ENCODE measurements at regions not wholly inside any gene's neighbourhood (a gene's known extent, or its start where the extent isn't known, plus 50 kb on each side); places are given as distances from the start of the nearest gene placed in this dataset.

DNA sequence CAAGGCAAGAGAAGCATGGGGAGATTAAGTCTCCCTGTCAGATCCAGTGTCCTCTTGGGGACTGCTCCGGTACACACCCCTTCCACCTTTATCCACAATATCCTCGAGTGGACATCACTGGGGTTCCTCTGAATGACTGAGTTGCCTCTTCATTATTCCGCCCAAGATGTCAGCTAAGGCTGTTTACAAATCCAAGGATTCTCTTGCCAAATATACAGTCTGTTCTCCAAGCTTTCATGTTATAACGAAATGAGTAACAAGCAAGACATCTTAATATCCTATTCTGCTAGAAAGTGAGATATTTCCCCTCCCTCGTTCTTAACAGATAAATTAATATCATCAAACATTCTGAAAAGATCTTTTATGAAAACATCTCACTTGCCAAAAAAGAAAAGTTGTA, 314.1 kb upstream of the IRX5 start:
- Histone ChIP-seq H3K4me2 (no peak overlapping the region), H3K27me3 (no peaks in the 10 kb centered on the region), H3K4me1 (no peaks in the 10 kb centered on the region), H3K36me3 (no peaks in the 10 kb centered on the region), H3K27ac (no peak overlapping the region), H3K4me3 (no peak overlapping the region), H3K9me3 (replicated peaks in 1 of 11) (no peaks in the 10 kb centered on the region), H3K9ac (no peak overlapping the region), H4K20me1 (no peaks in the 10 kb centered on the region)
- no peak for TF ChIP-seq Cebpa-rat (IDR thresholded peaks at IDR 0.05)

DNA sequence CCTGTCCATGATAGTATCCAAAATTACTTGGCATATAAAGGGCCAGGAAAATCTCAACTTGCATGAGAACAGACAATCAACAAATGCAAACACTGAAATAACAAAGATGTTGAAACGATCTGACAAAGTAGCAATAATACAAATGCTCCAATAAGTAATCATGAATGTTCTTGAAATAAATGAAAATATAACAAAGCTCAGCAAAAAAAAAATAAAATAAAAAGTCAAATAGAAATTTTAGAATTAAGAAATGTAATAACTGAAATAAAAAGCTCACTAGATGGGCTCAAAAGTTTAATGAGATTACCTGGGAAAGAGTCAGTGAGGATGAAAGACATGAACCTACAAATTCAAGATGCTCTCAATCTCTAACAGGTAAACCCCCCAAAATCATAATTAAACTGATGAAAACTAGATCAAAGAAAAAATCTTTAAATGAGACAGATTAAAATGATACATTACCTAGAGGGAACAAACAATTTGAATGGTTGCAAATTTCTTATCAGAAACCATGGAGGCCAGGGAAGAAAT, 319.0 kb upstream of the IRX3 start:
- Histone ChIP-seq H3K36me3 (no peaks in the 10 kb centered on the region), H3K4me2 (no peak overlapping the region), H3K27ac (no peak overlapping the region), H3K4me1 (no peaks in the 10 kb centered on the region), H3K27me3 (no peaks in the 10 kb centered on the region), H4K20me1 (no peaks in the 10 kb centered on the region), H3K9me3 (replicated peaks in 1 of 11) (peaks cover 17 to 36% (median 23%) of the 10 kb centered on the region in 11 experiments; a peak in 20 of 22 replicates), H3K4me3 (no peak overlapping the region), H3K9ac (no peak overlapping the region)
- TF ChIP-seq Cebpa-rat (IDR thresholded peaks at IDR 0.05): no peak

DNA sequence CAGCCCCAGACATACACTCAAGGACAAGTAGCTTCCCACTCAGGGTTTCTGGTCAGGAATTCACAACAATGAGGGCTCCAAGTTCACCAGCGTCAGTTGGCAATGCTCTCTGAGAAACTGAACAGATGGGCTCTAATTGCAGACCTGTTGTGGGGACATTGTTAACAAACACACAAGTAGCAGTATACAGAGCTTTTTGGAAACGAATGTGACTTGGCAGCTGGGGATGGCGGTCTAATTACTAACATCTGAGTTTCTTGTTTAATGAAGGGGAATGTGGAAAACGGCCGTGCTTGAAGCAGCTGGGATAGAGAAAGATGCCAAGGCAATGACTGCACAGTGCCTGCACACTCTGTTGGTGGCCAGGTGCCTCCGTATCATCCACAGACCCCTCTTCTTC, 316.1 kb upstream of the IRX3 start:
- Histone ChIP-seq H3K4me1 (no peaks in the 10 kb centered on the region), H3K4me3 (no peak overlapping the region), H3K27ac (no peak overlapping the region), H3K9ac (no peak overlapping the region), H3K4me2 (no peak overlapping the region), H3K36me3 (no peaks in the 10 kb centered on the region), H3K27me3 (no peaks in the 10 kb centered on the region), H4K20me1 (no peaks in the 10 kb centered on the region), H3K9me3 (replicated peaks in 1 of 11) (peaks cover 31 to 55% (median 37%) of the 10 kb centered on the region in 11 experiments)
- TF ChIP-seq Cebpa-rat (IDR thresholded peaks at IDR 0.05): no peak

DNA sequence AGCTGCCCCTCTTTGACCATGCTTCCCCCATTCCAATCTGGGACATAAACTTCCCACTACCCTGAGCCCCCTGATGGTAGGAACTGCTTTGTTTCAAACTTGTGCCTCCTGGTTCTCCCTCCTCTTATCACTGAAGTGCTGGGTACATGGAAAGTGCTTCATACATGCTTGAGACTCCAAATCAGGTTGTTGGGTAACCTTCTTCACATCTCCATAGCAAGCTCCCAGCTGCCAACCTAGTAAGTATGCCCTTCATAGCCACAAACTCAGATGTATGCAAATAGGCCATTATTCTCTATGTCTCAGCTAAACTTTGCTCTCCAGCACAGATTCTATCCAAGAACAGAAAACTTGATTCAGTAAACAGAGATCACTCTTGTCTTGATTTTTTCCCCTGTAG, 310.6 kb upstream of the IRX3 start:
- H3K4me1 ChIP-seq: peaks cover 0 to 11% (median 4%) of the 10 kb centered on the region in 10 experiments; a peak in 7 of 20 replicates
- peaks cover 16 to 34% (median 24%) of the 10 kb centered on the region in 11 experiments for H3K9me3 ChIP-seq (replicated peaks in 1 of 11)
- H3K36me3 ChIP-seq: no peaks in the 10 kb centered on the region
- H3K9ac ChIP-seq: no peak overlapping the region
- no peak overlapping the region for H3K27ac ChIP-seq
- no peak for TF ChIP-seq Cebpa-rat (IDR thresholded peaks at IDR 0.05)
- H3K4me3 ChIP-seq: no peak overlapping the region
- H3K4me2 ChIP-seq: peak overlapping the region in 2 of 11 experiments; percentile 1 to 11; a peak in 1 of 22 replicates
- H3K27me3 ChIP-seq: no peaks in the 10 kb centered on the region
- no peaks in the 10 kb centered on the region for H4K20me1 ChIP-seq

DNA sequence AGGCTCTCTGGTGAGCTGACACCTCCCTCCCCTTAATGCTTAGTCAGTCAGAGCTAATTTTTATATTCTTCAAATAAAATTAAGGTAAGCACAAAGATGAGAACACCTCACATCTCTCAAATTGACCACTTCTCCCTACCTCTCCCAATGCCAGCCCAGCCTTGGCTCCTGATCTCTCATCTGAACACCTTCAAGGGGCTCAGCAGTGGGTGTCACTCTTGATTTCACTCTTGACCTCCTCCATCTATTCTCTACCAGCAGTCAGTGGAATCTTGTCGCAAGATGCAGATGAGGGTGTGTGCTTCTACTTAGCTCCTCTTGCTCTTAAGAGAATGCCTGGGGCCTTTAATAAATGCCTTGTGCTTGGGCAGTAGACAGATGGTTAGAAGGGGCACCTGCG, 309.0 kb upstream of the IRX3 start:
- H3K36me3 ChIP-seq: no peaks in the 10 kb centered on the region
- H4K20me1 ChIP-seq: no peaks in the 10 kb centered on the region
- peaks cover 0 to 11% (median 4%) of the 10 kb centered on the region in 10 experiments; a peak in 7 of 20 replicates for H3K4me1 ChIP-seq
- H3K4me2 ChIP-seq: peak overlapping the region in 5 of 11 experiments; percentile 0 to 45 (median 23); a peak in 5 of 22 replicates
- TF ChIP-seq Cebpa-rat (IDR thresholded peaks at IDR 0.05): no peak
- H3K27me3 ChIP-seq: no peaks in the 10 kb centered on the region
- no peak overlapping the region for H3K27ac ChIP-seq
- H3K9ac ChIP-seq: no peak overlapping the region
- H3K4me3 ChIP-seq: no peak overlapping the region
- peaks cover 8 to 23% (median 16%) of the 10 kb centered on the region in 11 experiments; a peak in 18 of 22 replicates for H3K9me3 ChIP-seq (replicated peaks in 1 of 11)

DNA sequence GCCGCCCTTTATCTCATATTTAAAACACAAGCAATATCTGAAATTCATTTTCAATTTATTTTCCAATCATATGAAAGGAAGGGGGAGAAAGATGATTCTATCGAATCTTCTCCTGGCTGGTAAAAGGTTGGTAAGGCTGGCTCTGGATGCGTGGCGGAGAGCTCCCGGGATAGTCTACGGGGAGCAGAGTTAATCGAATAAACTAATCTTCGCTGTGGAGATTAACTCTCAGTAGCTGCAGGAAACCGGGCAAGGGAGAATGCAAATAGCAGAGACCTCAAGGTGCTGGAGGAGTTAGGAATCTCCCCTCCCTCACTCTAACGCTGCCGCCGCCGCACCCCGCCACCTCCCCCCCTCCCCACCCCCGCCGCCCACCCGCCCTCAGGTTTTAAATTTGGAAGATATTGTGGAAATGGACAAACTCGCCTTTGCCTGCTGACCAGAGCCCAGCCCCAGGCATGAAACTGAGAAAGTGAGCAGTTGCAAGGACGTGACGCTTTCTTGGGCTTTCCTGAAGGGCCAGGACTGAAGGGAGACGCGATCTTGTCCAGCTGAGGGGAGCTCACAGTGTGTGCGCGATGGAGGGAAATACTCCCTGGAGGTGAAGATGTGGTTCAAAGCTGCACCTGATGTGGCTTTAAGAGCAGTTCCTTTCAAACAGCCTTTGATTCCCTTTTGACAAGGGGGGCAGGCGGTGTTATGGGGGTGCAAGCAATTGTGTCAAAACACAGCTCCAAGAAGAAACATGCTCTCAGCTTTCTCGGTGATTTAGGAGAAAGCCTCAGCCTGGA, 308.2 kb upstream of the IRX3 start:
- no peaks in the 10 kb centered on the region for H3K27me3 ChIP-seq
- H3K9ac ChIP-seq: no peak overlapping the region
- H3K4me3 ChIP-seq: no peak overlapping the region
- H3K27ac ChIP-seq: no peak overlapping the region
- H3K4me2 ChIP-seq: peak overlapping the region in 5 of 11 experiments; percentile 0 to 45 (median 23); a peak in 5 of 22 replicates
- TF ChIP-seq Cebpa-rat (IDR thresholded peaks at IDR 0.05): no peak
- H3K9me3 ChIP-seq (replicated peaks in 1 of 11): peaks cover 8 to 19% (median 16%) of the 10 kb centered on the region in 11 experiments; a peak in 17 of 22 replicates
- H3K4me1 ChIP-seq: peaks cover 0 to 11% (median 4%) of the 10 kb centered on the region in 10 experiments; a peak in 7 of 20 replicates
- no peaks in the 10 kb centered on the region for H4K20me1 ChIP-seq
- H3K36me3 ChIP-seq: no peaks in the 10 kb centered on the region

DNA sequence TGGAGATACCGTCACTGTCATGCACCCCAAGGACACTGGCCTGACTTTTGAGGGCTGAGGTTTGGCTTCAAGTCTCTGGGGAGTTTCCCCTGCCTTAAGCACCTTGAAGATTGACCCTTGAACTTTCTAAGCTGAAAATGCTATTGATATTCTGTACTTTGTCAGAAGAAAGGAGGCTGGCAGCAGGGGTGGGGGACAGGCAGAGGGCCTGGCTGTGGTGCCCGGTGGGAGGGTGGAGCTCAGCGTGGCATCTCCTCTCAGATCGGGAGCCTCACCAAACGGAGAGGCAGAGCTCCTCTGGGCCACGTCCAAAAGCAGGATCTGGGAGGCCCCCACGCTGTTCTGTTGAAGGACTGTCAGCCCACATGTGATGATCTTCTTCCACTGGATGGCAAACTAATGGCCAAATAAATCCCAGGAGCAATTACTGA, 305.2 kb upstream of the IRX3 start:
- Histone ChIP-seq H3K9me3 (replicated peaks in 1 of 11) (no peaks in the 10 kb centered on the region), H3K36me3 (no peaks in the 10 kb centered on the region), H3K27ac (no peak overlapping the region), H3K4me1 (peaks cover 0 to 8% (median 4%) of the 10 kb centered on the region in 10 experiments; a peak in 7 of 20 replicates), H3K9ac (no peak overlapping the region), H3K4me2 (no peak overlapping the region), H3K27me3 (no peaks in the 10 kb centered on the region), H4K20me1 (no peaks in the 10 kb centered on the region), H3K4me3 (no peak overlapping the region)
- no peak for TF ChIP-seq Cebpa-rat (IDR thresholded peaks at IDR 0.05)

DNA sequence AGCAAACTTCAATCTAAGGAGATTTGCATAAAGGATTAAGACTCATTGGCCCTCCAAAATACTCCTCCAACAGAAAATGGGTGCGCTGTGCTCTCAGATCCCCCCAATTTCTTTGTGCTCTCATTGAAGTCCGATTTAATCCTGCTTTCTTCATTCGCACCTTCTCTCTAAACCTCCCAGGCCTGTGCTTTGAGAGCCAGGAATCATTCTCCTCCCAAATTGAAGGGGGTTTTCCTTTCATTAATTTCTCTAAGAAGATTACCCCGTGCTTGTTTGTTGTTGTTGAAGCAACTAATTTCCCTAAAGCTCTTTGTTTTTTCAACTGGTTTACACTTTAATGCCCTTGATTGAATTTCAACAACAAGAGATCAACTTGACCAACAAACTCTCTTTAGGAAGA, 304.2 kb upstream of the IRX3 start:
- H3K36me3 ChIP-seq: no peaks in the 10 kb centered on the region
- H3K27ac ChIP-seq: no peak overlapping the region
- H3K4me2 ChIP-seq: no peak overlapping the region
- H3K9me3 ChIP-seq (replicated peaks in 1 of 11): no peaks in the 10 kb centered on the region
- H3K9ac ChIP-seq: no peak overlapping the region
- TF ChIP-seq Cebpa-rat (IDR thresholded peaks at IDR 0.05): no peak
- H3K27me3 ChIP-seq: no peaks in the 10 kb centered on the region
- peaks cover 0 to 8% (median 4%) of the 10 kb centered on the region in 10 experiments; a peak in 7 of 20 replicates for H3K4me1 ChIP-seq
- no peaks in the 10 kb centered on the region for H4K20me1 ChIP-seq
- H3K4me3 ChIP-seq: no peak overlapping the region

DNA sequence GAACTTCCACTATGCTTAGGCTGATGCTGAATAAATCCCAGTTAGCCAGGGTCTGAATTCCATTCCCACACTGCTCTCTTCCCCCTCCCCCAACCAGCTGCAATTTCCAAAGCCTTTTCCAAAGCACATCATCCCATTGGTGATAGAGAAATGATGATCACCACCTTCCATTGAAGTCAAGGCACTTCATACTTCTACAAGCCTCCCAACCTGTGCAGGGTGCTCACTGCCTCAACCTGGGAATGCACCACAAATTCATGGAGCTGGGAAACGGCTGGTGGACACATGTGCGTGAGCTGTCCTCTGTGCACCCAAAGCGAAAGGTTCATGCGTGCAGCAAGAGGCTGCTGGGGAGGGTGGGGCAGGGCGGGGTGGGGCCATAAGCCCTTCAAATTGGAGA, 302.7 kb upstream of the IRX3 start:
- no peak for TF ChIP-seq Cebpa-rat (IDR thresholded peaks at IDR 0.05)
- no peaks in the 10 kb centered on the region for H3K36me3 ChIP-seq
- H3K9me3 ChIP-seq (replicated peaks in 1 of 11): no peaks in the 10 kb centered on the region
- H4K20me1 ChIP-seq: no peaks in the 10 kb centered on the region
- no peaks in the 10 kb centered on the region for H3K4me1 ChIP-seq
- no peak overlapping the region for H3K9ac ChIP-seq
- no peak overlapping the region for H3K27ac ChIP-seq
- H3K27me3 ChIP-seq: no peaks in the 10 kb centered on the region
- no peak overlapping the region for H3K4me3 ChIP-seq
- no peak overlapping the region for H3K4me2 ChIP-seq
